Spinal cord (tissue), 9 donors: ENCODE measurements at regions not wholly inside any gene's neighbourhood (a gene's known extent, or its start where the extent isn't known, plus 50 kb on each side); places are given as distances from the start of the nearest gene placed in this dataset.
"Not testable (repeated sequence)": the region's sequence is repeated elsewhere in the genome, so short reads cannot be mapped to it uniquely, and the experiment has no call there.

Experiments
- DNase-seq, 6 donors: peaks; one replicate each; pipeline versions ENCODE4 v3.0.0 to v3.0.0-alpha.2; 2013 to 2015; ENCODE audit warnings: low spot score in 6 of 6, low read depth in 4 of 6
- H3K27ac ChIP-seq: one replicate; pipeline ENCODE4 v1.5.1; 2013; ENCODE audit warnings: low read depth, low read length, control low read depth
- H3K27me3 ChIP-seq: one replicate; pipeline ENCODE4 v1.6.1; 2013; ENCODE audit warnings: low read length; ENCODE audit not compliant: control insufficient read depth, insufficient read depth
- H3K36me3 ChIP-seq: one replicate; pipeline ENCODE4 v1.6.1; 2013; ENCODE audit warnings: low read length; ENCODE audit not compliant: control insufficient read depth, insufficient read depth
- H3K4me1 ChIP-seq: one replicate; pipeline ENCODE4 v1.6.1; 2013; ENCODE audit warnings: low read length; ENCODE audit not compliant: control insufficient read depth, insufficient read depth
- H3K4me3 ChIP-seq: one replicate; pipeline ENCODE4 v1.5.1; 2013; ENCODE audit warnings: low read depth, low read length, control low read depth
- H3K9me3 ChIP-seq: one replicate; pipeline ENCODE4 v1.6.1; 2013; ENCODE audit warnings: low read length; ENCODE audit not compliant: control insufficient read depth, insufficient read depth
- WGBS: methylation state at CpG from one replicate; pipeline ENCODE4 v1.1.5; 2013; ENCODE audit warnings: missing lambda C conversion rate; ENCODE audit not compliant: insufficient coverage; 5-methylcytosine and 5-hydroxymethylcytosine counted together
- donor health status: healthy.

DNA sequence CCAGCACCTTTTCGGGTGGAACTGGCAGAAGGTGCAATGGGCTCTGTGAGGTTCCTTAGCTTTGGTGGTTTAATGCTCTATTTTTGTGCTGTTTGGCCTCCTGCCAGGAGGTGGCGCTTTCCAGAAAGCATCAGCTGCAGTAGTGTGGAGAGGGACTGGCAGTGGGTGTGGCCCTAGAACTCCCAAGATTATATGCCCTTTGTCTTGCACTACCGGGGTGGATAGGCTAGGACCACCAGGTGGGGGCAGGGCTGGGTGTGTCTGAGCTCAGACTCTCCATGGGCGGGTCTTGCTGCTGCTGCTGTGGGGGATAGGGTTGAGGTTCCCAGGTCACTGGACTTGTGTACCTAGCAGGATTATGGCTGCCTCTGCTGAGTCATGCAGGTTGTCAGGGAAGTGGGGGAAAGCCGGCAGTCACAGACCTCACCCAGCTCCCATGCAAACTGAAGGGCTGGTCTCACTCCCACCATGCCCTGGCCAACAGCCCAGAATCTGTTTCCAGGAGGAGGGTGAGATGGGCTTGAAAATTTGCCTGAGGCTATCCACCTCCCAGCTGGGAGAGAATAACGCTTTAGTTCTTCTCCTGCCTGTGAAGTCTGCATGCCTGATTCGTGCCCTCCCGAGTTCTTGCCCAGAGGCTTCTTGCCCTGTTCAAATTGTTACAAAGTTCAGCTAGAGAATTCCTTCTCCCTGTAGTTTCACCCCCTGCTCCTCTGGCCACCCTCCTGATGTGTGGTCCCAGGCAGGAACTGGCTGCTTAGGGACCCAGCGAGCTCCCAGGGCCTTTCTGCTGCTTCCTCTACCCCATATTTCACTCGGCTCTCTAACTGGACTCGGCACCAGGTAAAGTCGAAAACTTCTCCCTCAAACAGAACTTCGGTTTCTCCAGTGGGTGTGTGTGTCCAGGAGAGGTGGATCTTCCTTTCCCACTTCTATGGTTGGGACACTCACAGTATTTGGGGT, 76.5 kb upstream of the BTG3 start:
- peak overlapping the region; percentile 64 for H3K27ac ChIP-seq
- H3K9me3 ChIP-seq: no peaks in the 10 kb centered on the region
- H3K4me1 ChIP-seq: peaks cover 11% of the 10 kb centered on the region
- H3K36me3 ChIP-seq: no peaks in the 10 kb centered on the region
- 45% methylated on average over 8 of the region's 13 CpGs for WGBS
- peak in 5 of 6 donors; percentile 42 to 92 (median 65) for DNase-seq
- no peak overlapping the region for H3K4me3 ChIP-seq
- no peaks in the 10 kb centered on the region for H3K27me3 ChIP-seq

DNA sequence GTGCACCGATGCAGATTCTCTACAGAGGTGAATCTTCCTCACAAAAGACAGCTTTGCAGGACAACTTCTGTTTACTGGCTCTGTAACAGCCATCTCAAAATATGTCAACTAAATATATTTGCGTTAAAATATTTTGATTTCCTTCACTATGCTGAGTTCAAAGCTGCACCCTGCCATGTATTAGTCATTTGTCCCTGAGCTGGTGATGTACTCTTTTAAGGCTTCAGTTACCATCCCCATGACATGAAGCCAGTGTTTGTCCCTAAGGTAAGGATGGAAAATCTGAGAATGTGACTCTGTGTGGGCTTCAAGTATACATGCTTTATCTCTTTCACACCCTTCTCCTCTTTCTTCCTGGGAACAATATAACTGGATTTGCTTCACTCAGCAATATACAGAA, 70.2 kb upstream of the BTG3 start:
- Histone ChIP-seq H3K4me1 (no peaks in the 10 kb centered on the region), H3K27me3 (no peaks in the 10 kb centered on the region)
- 57% methylated on average over 1 of the region's 2 CpGs for WGBS

DNA sequence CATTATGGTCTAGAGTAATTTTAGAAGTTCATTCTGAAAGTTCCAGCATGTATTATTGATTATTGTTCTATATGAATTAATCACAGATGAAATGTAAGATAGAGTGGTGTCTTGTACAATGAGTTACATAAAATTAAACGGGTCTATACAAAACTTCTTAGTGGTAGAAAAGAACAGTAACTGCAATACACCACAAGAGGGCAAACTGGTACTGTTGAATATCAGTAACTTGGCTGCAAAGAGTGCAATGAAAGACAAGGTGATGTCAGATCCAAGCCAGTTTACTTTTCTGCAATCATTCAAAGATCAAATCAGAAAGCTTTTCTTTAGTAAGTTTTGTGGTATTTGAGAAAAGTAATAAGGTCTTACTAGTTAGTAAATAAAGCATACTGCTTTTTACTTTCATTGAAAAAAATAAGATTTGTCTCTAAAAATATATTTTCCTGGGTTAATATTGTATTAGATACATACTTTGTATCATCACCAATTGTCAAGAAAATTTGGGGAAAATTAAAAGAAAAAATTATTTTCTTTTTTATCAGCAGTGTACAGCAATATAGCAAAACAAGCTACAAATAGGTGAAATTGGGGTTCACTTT, 66.4 kb upstream of the BTG3 start:
- no peaks in the 10 kb centered on the region for H3K36me3 ChIP-seq
- no peak overlapping the region for H3K4me3 ChIP-seq
- H3K9me3 ChIP-seq: no peaks in the 10 kb centered on the region
- no peaks in the 10 kb centered on the region for H3K27me3 ChIP-seq
- no peaks in the 10 kb centered on the region for H3K4me1 ChIP-seq
- H3K27ac ChIP-seq: no peak overlapping the region
- WGBS: 0% methylated on average over 1 of the region's 1 CpG
- peak in 5 of 6 donors; percentile 31 to 91 (median 51) for DNase-seq

More for the DNA sequence above, 70.2 kb upstream of the BTG3 start:
- DNase-seq: no peak
- Histone ChIP-seq H3K36me3 (no peaks in the 10 kb centered on the region), H3K9me3 (no peaks in the 10 kb centered on the region), H3K4me3 (no peak overlapping the region), H3K27ac (no peak overlapping the region)

DNA sequence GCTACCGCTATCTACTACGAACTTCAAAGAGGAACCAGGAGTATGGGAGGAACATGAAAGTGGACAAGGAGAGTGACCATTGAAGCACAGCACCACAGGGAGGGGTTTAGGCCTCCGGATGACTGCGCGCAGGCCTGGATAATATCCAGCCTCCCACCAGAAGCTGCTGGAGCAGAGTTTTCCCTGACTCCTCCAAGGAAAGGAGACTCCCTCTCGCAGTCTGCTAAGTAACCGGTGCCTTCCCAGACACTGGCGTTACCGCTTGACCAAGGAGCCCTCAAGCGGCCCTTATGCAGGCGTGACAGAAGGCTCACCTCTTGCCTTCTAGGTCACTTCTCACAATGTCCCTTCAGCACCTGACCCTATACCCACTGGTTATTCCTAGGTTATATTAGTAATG, 64.2 kb upstream of the BTG3 start:
- not testable (repeated sequence) for H3K4me3 ChIP-seq, H3K27ac ChIP-seq, H3K4me1 ChIP-seq, H3K36me3 ChIP-seq, DNase-seq, H3K9me3 ChIP-seq, H3K27me3 ChIP-seq
- WGBS: 100% methylated on average over 3 of the region's 11 CpGs

DNA sequence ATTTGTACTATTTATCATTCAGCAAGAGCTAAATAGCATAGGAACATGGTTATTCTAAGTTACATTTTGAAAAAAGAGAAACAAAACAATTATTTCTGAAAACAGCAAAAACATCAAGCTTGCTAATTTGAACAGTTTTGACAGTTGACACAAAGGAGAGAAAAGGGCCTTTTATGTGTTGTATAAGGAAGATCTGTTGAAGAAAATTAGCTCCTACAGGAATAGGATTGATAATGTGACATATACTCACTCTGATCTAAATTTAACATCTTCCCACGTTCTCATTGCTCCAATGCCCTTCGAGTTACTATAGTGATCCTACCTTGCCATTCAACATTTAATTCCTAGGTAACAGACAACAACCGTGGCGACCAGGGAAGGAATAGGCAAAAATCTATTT, 61.4 kb upstream of the BTG3 start:
- no peaks in the 10 kb centered on the region for H3K36me3 ChIP-seq
- no peak overlapping the region for H3K4me3 ChIP-seq
- H3K9me3 ChIP-seq: no peaks in the 10 kb centered on the region
- H3K4me1 ChIP-seq: no peaks in the 10 kb centered on the region
- DNase-seq: no peak
- WGBS: no CpG with 5 or more reads among the region's 4 CpGs
- no peak overlapping the region for H3K27ac ChIP-seq
- no peaks in the 10 kb centered on the region for H3K27me3 ChIP-seq

GRCh38 chr21:17673261-17674020, 60.7 kb upstream of the BTG3 start:
- DNase-seq: no peak
- H3K4me1 ChIP-seq: no peaks in the 10 kb centered on the region
- H3K27ac ChIP-seq: no peak overlapping the region
- 60% methylated on average over 1 of the region's 11 CpGs for WGBS
- H3K9me3 ChIP-seq: no peaks in the 10 kb centered on the region
- H3K27me3 ChIP-seq: no peaks in the 10 kb centered on the region
- no peak overlapping the region for H3K4me3 ChIP-seq
- no peaks in the 10 kb centered on the region for H3K36me3 ChIP-seq

DNA sequence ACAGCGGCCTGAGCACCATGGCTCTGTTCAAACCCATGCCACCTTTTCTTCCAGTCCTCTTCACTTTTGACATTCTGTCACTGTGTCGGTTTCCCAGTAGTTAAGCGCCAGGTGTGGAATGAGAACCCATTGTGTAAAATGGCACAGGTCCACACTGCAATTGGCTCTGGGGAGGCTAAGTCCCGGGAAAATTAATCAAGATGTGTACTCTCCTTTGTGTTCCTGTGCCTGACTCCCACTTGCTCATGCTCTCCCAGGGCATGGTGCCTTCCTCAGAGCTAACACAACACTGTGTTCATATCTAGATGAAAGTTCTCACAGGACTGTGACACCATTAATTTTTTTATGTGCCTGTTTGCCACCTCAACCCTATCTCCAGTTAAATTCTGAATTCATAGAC, 59.0 kb upstream of the BTG3 start:
- Histone ChIP-seq H3K36me3 (no peaks in the 10 kb centered on the region), H3K9me3 (no peaks in the 10 kb centered on the region), H3K27ac (no peak overlapping the region), H3K4me1 (no peaks in the 10 kb centered on the region), H3K4me3 (no peak overlapping the region), H3K27me3 (no peaks in the 10 kb centered on the region)
- WGBS: 74% methylated on average over 4 of the region's 4 CpGs
- no peak for DNase-seq

DNA sequence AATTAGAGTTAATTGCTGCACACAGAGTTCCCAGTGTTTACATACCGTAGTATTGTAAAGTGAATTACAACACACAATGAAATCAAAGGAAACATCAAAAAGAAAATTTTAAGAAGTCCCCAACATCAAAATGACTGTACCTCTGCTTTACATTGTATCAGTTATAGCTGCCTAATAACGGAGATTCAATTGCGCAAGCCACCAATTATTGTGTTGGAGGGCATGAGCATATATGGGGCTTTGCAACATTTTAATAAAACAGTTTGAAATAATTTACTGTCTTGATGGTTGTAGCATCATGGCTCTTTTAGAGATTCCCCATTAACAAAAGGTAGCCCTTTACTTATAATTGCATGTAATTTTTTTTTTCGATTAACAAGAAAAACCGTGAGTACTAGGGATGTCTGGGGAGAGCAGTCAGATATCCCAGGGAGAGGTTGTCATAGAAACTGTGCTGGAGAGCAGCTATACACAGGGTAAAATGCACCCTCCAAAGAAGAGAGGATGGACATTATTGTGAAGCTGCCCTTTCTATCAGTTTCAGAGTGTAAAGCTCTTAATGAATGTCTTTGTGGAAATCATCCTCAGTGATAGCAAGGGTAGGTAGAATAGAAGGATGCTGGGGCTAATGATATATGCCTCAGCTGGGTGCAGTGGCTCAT, 55.9 kb upstream of the BTG3 start:
- Histone ChIP-seq H3K27ac (no peak overlapping the region), H3K4me1 (no peaks in the 10 kb centered on the region), H3K9me3 (no peaks in the 10 kb centered on the region), H3K27me3 (no peaks in the 10 kb centered on the region), H3K4me3 (no peak overlapping the region), H3K36me3 (no peaks in the 10 kb centered on the region)
- no CpG with 5 or more reads among the region's 5 CpGs for WGBS
- peak in 1 of 6 donors; percentile 70 for DNase-seq

GRCh38 chr21:17667256-17667655, 54.6 kb upstream of the BTG3 start:
- Histone ChIP-seq H3K4me3 (no peak overlapping the region), H3K36me3 (no peaks in the 10 kb centered on the region), H3K4me1 (no peaks in the 10 kb centered on the region), H3K9me3 (no peaks in the 10 kb centered on the region), H3K27me3 (no peaks in the 10 kb centered on the region), H3K27ac (no peak overlapping the region)
- WGBS: 87% methylated on average over 4 of the region's 5 CpGs
- no peak for DNase-seq
